ENCODE measurements at regions not wholly inside any gene's neighbourhood (a gene's known extent, or its start where the extent isn't known, plus 50 kb on each side); places are given as distances from the start of the nearest gene placed in this dataset.

GRCh38 chr18:42447688-42448087 lies 492.7 kb downstream of the PIK3C3 start:
- H3K36me3 ChIP-seq, result no peaks in the 10 kb centered on the region
- no peak overlapping the region for H3K4me3 ChIP-seq
- no peak for DNase-seq
- peaks cover 0 to 10% (median 6%) of the 10 kb centered on the region in 4 donors for H3K9me3 ChIP-seq
- ATAC-seq (ENCODE audit: low FRiP score in 2 of 2), result no peak
- H3K27ac ChIP-seq, result no peak overlapping the region
- 93 to 100% methylated on average over 1 of the region's 1 CpG for WGBS, 2 donors
- H3K4me1 ChIP-seq, result no peaks in the 10 kb centered on the region
- TF ChIP-seq POLR2AphosphoS5 (IDR thresholded peaks at IDR 0.05) (no peak), POLR2A (IDR thresholded peaks at IDR 0.05) (no peak), EP300 (IDR thresholded peaks at IDR 0.05) (no peak)
- TF ChIP-seq, protein P1, sequence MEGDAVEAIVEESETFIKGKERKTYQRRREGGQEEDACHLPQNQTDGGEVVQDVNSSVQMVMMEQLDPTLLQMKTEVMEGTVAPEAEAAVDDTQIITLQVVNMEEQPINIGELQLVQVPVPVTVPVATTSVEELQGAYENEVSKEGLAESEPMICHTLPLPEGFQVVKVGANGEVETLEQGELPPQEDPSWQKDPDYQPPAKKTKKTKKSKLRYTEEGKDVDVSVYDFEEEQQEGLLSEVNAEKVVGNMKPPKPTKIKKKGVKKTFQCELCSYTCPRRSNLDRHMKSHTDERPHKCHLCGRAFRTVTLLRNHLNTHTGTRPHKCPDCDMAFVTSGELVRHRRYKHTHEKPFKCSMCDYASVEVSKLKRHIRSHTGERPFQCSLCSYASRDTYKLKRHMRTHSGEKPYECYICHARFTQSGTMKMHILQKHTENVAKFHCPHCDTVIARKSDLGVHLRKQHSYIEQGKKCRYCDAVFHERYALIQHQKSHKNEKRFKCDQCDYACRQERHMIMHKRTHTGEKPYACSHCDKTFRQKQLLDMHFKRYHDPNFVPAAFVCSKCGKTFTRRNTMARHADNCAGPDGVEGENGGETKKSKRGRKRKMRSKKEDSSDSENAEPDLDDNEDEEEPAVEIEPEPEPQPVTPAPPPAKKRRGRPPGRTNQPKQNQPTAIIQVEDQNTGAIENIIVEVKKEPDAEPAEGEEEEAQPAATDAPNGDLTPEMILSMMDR (IDR thresholded peaks at IDR 0.05), result no peak
- no peaks in the 10 kb centered on the region for H3K27me3 ChIP-seq

DNA sequence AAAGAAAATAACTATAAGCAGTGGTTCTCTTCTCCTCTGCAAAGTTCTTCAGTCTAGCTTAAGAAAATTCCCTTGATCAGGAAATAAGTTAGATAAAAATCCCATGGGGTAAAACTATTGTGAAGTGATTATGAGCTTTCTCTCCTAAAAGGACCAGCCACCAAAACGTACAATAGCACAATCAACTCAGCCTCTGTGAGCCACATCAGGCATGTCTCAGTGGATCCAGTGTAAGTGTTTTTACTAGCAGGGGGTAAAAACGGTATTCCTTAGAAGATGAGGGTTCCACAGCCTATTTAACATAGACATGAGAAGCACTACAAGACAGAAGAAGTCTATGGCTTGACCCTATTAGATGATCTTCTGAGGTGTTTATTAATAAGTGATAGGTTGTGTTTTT lies 503.2 kb downstream of the PIK3C3 start:
- WGBS, 2 donors, result 26 to 32% methylated on average over 2 of the region's 2 CpGs
- TF ChIP-seq POLR2A (IDR thresholded peaks at IDR 0.05), result no peak
- no peak for TF ChIP-seq EP300 (IDR thresholded peaks at IDR 0.05)
- no peak for TF ChIP-seq POLR2AphosphoS5 (IDR thresholded peaks at IDR 0.05)
- H3K4me1 ChIP-seq, result no peaks in the 10 kb centered on the region
- no peak overlapping the region for H3K4me3 ChIP-seq
- ATAC-seq (ENCODE audit: low FRiP score in 2 of 2) (no peak), DNase-seq (no peak)
- no peaks in the 10 kb centered on the region for H3K36me3 ChIP-seq
- H3K27ac ChIP-seq, result no peak overlapping the region
- no peaks in the 10 kb centered on the region for H3K9me3 ChIP-seq
- H3K27me3 ChIP-seq, result no peaks in the 10 kb centered on the region

GRCh38 chr18:42459873-42460272 lies 504.8 kb downstream of the PIK3C3 start:
- TF ChIP-seq POLR2A (IDR thresholded peaks at IDR 0.05) (no peak), POLR2AphosphoS5 (IDR thresholded peaks at IDR 0.05) (no peak), EP300 (IDR thresholded peaks at IDR 0.05) (no peak)
- TF ChIP-seq, protein P1 (IDR thresholded peaks at IDR 0.05), result no peak
- H3K36me3 ChIP-seq, result no peaks in the 10 kb centered on the region
- H3K4me3 ChIP-seq, result no peak overlapping the region
- no peaks in the 10 kb centered on the region for H3K9me3 ChIP-seq
- no peak overlapping the region for H3K27ac ChIP-seq
- H3K4me1 ChIP-seq, result no peaks in the 10 kb centered on the region
- ATAC-seq (ENCODE audit: low FRiP score in 2 of 2) (no peak), DNase-seq (no peak)
- H3K27me3 ChIP-seq, result no peaks in the 10 kb centered on the region
- WGBS, 2 donors, result 37 to 47% methylated on average over 2 of the region's 2 CpGs

DNA sequence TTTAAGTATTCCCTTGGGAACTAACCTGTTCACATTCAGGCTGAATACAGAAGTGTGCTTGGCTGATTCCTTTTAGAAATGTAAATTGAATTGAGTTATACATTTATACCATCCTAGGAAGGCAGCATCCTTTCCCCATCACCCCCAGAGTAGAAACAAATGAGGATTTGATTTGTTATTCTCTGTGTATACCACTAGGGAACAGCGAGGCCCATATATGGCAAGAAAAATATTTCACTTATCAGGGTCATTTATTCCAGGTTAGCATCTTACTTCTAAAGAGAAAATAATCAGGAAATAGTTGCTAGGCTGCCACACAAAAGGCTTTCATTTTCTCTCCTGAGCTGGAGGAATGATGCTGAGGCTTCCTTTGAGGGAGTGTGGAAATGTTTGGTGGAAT lies 516.9 kb downstream of the PIK3C3 start:
- no peaks in the 10 kb centered on the region for H3K36me3 ChIP-seq
- H3K27ac ChIP-seq, result no peak overlapping the region
- no peak for ATAC-seq (ENCODE audit: low FRiP score in 2 of 2)
- TF ChIP-seq EP300 (IDR thresholded peaks at IDR 0.05), result no peak
- TF ChIP-seq POLR2A (IDR thresholded peaks at IDR 0.05), result no peak
- TF ChIP-seq, protein P1 (IDR thresholded peaks at IDR 0.05), result no peak
- TF ChIP-seq POLR2AphosphoS5 (IDR thresholded peaks at IDR 0.05), result no peak
- no peak overlapping the region for H3K4me3 ChIP-seq
- no peaks in the 10 kb centered on the region for H3K9me3 ChIP-seq
- 56 to 77% methylated on average over 1 of the region's 1 CpG for WGBS, 2 donors
- H3K4me1 ChIP-seq, result no peaks in the 10 kb centered on the region
- no peak for DNase-seq
- no peaks in the 10 kb centered on the region for H3K27me3 ChIP-seq

DNA sequence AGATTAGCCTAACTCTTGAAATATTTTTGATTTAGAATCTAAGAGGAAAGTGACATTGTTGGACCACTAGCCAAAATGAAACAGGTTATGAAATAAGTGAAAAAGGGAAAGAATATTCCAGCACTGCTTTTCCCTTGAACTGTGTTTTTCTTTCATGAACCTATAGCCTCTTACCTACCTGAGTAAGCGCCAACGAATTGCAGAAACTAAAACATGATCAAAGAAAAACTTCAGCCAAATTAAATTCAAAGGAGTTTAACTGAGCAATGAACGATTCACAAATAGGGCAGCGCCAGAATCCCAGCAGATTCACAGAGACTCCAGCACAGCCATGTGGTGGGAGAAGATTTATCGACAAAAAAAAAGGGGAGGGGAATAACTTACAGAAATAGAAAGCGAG lies 518.6 kb downstream of the PIK3C3 start:
- no peak for ATAC-seq (ENCODE audit: low FRiP score in 2 of 2)
- no peak overlapping the region for H3K27ac ChIP-seq
- WGBS, 2 donors, result 82 to 85% methylated on average over 6 of the region's 6 CpGs

More for the DNA sequence above, 518.6 kb downstream of the PIK3C3 start:
- no peaks in the 10 kb centered on the region for H3K4me1 ChIP-seq
- no peaks in the 10 kb centered on the region for H3K36me3 ChIP-seq
- H3K4me3 ChIP-seq, result no peak overlapping the region
- TF ChIP-seq EP300 (IDR thresholded peaks at IDR 0.05), result no peak
- no peak for TF ChIP-seq POLR2AphosphoS5 (IDR thresholded peaks at IDR 0.05)
- no peak for TF ChIP-seq POLR2A (IDR thresholded peaks at IDR 0.05)
- TF ChIP-seq, protein P1 (IDR thresholded peaks at IDR 0.05), result no peak
- no peaks in the 10 kb centered on the region for H3K9me3 ChIP-seq
- no peak for DNase-seq
- H3K27me3 ChIP-seq, result no peaks in the 10 kb centered on the region

All from upper lobe of left lung (tissue), 6 donors.